H4 (cell line): ENCODE measurements at regions not wholly inside any gene's neighbourhood (a gene's known extent, or its start where the extent isn't known, plus 50 kb on each side); places are given as distances from the start of the nearest gene placed in this dataset.
"Not testable (repeated sequence)": the region's sequence is repeated elsewhere in the genome, so short reads cannot be mapped to it uniquely, and the experiment has no call there.

Source experiments
- DNase-seq: peaks from one replicate; pipeline ENCODE4 v3.0.0-alpha.2; 2015; ENCODE audit warnings: low spot score

DNA sequence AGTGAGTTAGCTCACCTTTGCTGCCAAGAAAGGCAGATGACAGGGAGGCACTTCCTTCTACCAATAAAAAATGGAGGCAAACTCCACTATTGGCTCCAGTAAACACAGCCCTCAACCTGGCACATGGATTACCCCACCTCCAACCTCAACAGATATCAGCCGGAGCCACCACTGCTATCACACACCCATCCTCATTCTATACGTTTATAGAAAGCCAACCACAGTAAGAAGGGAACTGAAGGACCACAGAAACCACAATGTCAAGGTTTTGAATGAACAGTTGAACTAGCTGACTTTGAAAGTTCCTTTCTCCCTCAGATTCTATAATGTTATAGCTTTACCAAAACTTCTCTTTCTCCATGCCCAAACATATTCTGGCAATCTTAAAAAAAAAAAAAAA is 526.2 kb downstream of the UQCRFS1 start:
- DNase-seq: no peak

- DNase-seq: no peak
Measured at GRCh38 chr19:28685802-28686201, 527.1 kb downstream of the UQCRFS1 start.

DNA sequence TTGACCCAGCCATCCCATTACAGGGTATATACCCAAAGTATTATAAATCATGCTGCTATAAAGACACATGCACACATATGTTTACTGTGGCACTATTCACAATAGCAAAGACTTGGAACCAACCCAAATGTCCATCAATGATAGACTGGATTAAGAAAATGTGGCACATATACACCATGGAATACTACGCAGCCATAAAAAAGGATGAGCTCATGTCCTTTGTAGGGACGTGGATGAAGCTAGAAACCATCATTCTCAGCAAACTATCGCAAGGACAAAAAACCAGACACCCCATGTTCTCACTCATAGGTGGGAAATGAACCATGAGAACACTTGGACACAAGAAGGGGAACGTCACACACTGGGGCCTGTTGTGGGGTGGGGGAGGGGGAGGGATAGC is 527.9 kb downstream of the UQCRFS1 start:
- not testable (repeated sequence) for DNase-seq

- DNase-seq: no peak
Measured at GRCh38 chr19:28680111-28680510, 532.8 kb downstream of the UQCRFS1 start.

DNA sequence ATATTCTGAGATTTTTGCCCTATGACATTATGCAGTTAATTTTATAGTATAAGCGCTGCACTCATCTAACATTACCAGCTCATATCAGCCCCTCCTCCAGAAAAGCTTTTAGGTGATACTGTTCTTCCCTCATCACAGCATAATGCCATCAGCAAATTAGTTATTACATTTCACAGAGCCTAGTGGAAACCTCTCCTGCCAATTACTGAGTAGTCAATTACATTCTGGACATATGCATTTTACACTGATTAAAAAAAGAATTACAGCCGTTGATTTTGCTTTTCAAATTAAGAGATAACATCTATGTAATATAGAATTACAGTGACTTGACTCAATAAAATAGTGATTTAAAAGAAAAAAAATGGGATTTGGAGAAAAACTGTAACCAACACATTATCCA is 542.1 kb downstream of the UQCRFS1 start:
- DNase-seq: no peak

DNA sequence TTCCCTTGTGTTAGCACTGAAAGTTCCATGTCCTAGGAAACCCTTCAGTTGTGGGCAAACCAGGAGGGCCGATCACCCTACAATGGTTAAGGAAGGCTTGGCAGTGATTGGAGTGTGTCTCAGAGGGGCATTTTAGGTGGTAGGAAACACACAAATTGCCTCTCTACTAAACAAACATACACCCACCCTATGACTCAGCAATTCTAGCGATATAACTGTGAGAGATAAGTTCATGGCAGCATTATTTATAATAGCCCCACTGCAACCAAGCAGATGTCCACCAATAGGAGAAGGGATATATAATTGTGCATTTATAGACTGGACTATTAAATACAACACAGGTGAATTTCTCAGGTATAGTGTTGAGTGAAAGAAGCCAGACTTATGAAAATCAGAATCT is 543.1 kb downstream of the UQCRFS1 start:
- DNase-seq: no peak

- no peak for DNase-seq
Measured at GRCh38 chr19:28667348-28667977, 545.5 kb downstream of the UQCRFS1 start.

- no peak for DNase-seq
Measured at GRCh38 chr19:28665748-28666147, 547.2 kb downstream of the UQCRFS1 start.

GRCh38 chr19:28656644-28657043 is 556.3 kb downstream of the UQCRFS1 start:
- no peak for DNase-seq

DNA sequence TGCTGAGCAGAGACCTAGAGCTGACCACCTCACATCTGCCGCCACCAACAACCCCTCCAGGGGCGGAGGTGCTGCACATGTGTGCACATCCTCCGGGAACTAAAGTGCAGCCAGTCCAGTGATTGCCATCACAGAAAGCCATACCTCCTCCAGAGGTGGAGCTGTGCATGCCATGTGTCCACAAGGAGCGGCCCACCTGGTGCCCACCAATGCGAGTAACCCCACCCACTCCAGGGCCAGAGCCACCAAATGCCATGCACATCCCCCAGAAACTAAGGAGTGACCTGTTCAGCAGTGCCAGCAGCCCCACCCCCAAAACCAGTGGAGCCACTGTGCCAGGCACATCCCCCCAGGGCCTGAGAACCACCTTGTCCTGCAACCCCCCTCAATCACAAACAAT is 557.9 kb downstream of the UQCRFS1 start:
- DNase-seq: no peak

DNA sequence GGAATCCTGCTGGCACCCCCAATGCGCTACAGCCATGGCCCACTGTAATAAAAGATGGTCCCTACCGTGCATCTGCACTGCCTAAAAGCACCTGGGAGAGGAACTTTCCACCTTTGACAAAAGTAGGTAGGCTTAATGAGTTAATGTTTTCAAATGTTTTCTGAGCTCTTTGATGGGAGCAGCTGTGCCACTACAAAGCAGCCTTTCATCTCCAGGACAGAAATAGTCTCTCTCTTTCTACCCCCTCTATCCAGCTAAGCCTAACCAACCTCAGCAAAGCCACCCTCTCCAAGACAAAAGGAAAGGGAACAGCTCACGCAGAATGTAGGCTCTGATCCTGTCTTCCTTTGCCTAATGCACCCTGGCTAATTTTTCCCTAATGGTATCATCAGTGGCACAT is 560.2 kb downstream of the UQCRFS1 start:
- DNase-seq: no peak

GRCh38 chr19:28646629-28647028 is 566.3 kb downstream of the UQCRFS1 start:
- DNase-seq: no peak

GRCh38 chr19:28644169-28644775 is 568.7 kb downstream of the UQCRFS1 start:
- DNase-seq: no peak

- no peak for DNase-seq
Measured at GRCh38 chr19:28642787-28643683, 569.9 kb downstream of the UQCRFS1 start.

GRCh38 chr19:28641395-28641794 is 571.6 kb downstream of the UQCRFS1 start:
- no peak for DNase-seq

- no peak for DNase-seq
Measured at GRCh38 chr19:28640506-28640905, 572.4 kb downstream of the UQCRFS1 start.

GRCh38 chr19:28638445-28638844 is 574.5 kb downstream of the UQCRFS1 start:
- DNase-seq: no peak

DNA sequence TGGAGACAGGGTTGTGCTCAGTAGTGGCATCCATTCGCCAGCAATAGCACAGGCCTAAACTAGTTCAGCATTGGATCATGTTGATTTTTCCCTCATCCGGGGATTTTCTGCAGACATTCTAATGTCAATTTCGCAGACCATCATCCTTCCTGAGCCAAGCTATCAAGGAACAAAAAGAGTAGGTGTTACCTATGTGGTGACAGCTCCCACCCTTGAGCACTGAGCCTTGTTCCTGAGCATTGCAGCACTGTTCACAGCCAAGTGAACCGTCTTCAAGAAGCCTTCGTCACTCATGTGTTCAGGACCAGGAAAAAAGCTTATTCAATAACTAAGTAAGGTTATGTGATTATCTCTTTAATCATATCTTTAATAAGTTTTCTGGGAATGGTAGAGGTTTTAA is 576.2 kb downstream of the UQCRFS1 start:
- no peak for DNase-seq

GRCh38 chr19:28636016-28636629 is 576.8 kb downstream of the UQCRFS1 start:
- DNase-seq: no peak

- DNase-seq: no peak
Measured at GRCh38 chr19:28634837-28635236, 578.1 kb downstream of the UQCRFS1 start.

GRCh38 chr19:28634019-28634328 is 579.0 kb downstream of the UQCRFS1 start:
- DNase-seq: no peak

- DNase-seq: no peak
Measured at GRCh38 chr19:28633319-28634018, 579.5 kb downstream of the UQCRFS1 start.
